WTC11 (cell line): ENCODE measurements at regions not wholly inside any gene's neighbourhood (a gene's known extent, or its start where the extent isn't known, plus 50 kb on each side); places are given as distances from the start of the nearest gene placed in this dataset.

Experiments used
- AR ChIP-seq: fragments of 250-450 bp; sonication (Bioruptor Pico); IDR thresholded peaks from 2 replicates; pipeline ENCODE4 v1.9.0; 2021; ENCODE audit warnings: mild to moderate bottlenecking
- ARID4B ChIP-seq: sonication (generic); formaldehyde crosslinking; IDR thresholded peaks from 2 replicates; pipeline ENCODE4 v1.8.0; 2023; ENCODE audit warnings: missing genetic modification reagents, mild to moderate bottlenecking, borderline replicate concordance
- CREB1 ChIP-seq: sonication (generic); formaldehyde crosslinking; IDR thresholded peaks from 2 replicates; pipeline ENCODE4 v1.8.0; 2023; ENCODE audit warnings: mild to moderate bottlenecking, missing genetic modification reagents
- CTCF ChIP-seq: fragments of 200-600 bp; IDR thresholded peaks from 2 replicates; pipeline ENCODE4 v1.8.0; 2022; ENCODE audit warnings: antibody characterized with exemption
- E2F1 ChIP-seq: sonication (generic); formaldehyde crosslinking; IDR thresholded peaks from 2 replicates; pipeline ENCODE4 v1.8.0; 2022; ENCODE audit warnings: mild to moderate bottlenecking, missing genetic modification reagents
- GABPB1 ChIP-seq: sonication (generic); formaldehyde crosslinking; IDR thresholded peaks from 2 replicates; pipeline ENCODE4 v1.8.1; 2023; ENCODE audit warnings: mild to moderate bottlenecking, missing genetic modification reagents
- MAX ChIP-seq: sonication (generic); formaldehyde crosslinking; IDR thresholded peaks from 2 replicates; pipeline ENCODE4 v1.8.0; 2022; ENCODE audit warnings: mild to moderate bottlenecking, missing genetic modification reagents
- NFE2L1 ChIP-seq: sonication (generic); formaldehyde crosslinking; IDR thresholded peaks from 2 replicates; pipeline ENCODE4 v1.8.1; 2023; ENCODE audit warnings: missing genetic modification reagents
- PRDM15 ChIP-seq: sonication (generic); formaldehyde crosslinking; IDR thresholded peaks from 2 replicates; pipeline ENCODE4 v1.8.0; 2022; ENCODE audit warnings: missing genetic modification reagents
- PREB ChIP-seq: sonication (generic); formaldehyde crosslinking; IDR thresholded peaks from 2 replicates; pipeline ENCODE4 v1.8.1; 2022; ENCODE audit warnings: mild to moderate bottlenecking, missing genetic modification reagents, moderate library complexity, borderline replicate concordance
- TEAD4 ChIP-seq: sonication (generic); formaldehyde crosslinking; IDR thresholded peaks from 2 replicates; pipeline ENCODE4 v1.8.0; 2022; ENCODE audit warnings: mild to moderate bottlenecking, missing genetic modification reagents
- USF2 ChIP-seq: sonication (generic); formaldehyde crosslinking; IDR thresholded peaks from 2 replicates; pipeline ENCODE4 v1.8.1; 2023; ENCODE audit warnings: mild to moderate bottlenecking, missing genetic modification reagents, moderate library complexity
- ZMAT4 ChIP-seq: fragments of 250-450 bp; sonication (Bioruptor Pico); IDR thresholded peaks from 2 replicates; pipeline ENCODE4 v1.9.0; 2021; ENCODE audit warnings: mild to moderate bottlenecking
- ZNF416 ChIP-seq: fragments of 250-450 bp; sonication (Bioruptor Pico); IDR thresholded peaks from 2 replicates; pipeline ENCODE4 v1.9.0; 2021; ENCODE audit warnings: mild to moderate bottlenecking, inconsistent platforms

GRCh38 chr6:163797296-163797845 lies 382.9 kb downstream of the QKI start:
- no peak for TF ChIP-seq AR (CRISPR knock-in tag)
- TF ChIP-seq PRDM15 (CRISPR knock-in tag): no peak
- TF ChIP-seq ZMAT4 (CRISPR knock-in tag): no peak
- no peak for TF ChIP-seq TEAD4
- TF ChIP-seq MAX (CRISPR knock-in tag): no peak
- no peak for TF ChIP-seq CTCF
- TF ChIP-seq GABPB1 (CRISPR knock-in tag): no peak
- TF ChIP-seq USF2 (CRISPR knock-in tag): no peak
- no peak for TF ChIP-seq CREB1
- no peak for TF ChIP-seq NFE2L1 (CRISPR knock-in tag)
- TF ChIP-seq E2F1 (CRISPR knock-in tag): no peak
- TF ChIP-seq ZNF416 (CRISPR knock-in tag): no peak
- no peak for TF ChIP-seq ARID4B (CRISPR knock-in tag)
- no peak for TF ChIP-seq PREB (CRISPR knock-in tag)
